ENCODE measurements at regions not wholly inside any gene's neighbourhood (a gene's known extent, or its start where the extent isn't known, plus 50 kb on each side); places are given as distances from the start of the nearest gene placed in this dataset.

DNA sequence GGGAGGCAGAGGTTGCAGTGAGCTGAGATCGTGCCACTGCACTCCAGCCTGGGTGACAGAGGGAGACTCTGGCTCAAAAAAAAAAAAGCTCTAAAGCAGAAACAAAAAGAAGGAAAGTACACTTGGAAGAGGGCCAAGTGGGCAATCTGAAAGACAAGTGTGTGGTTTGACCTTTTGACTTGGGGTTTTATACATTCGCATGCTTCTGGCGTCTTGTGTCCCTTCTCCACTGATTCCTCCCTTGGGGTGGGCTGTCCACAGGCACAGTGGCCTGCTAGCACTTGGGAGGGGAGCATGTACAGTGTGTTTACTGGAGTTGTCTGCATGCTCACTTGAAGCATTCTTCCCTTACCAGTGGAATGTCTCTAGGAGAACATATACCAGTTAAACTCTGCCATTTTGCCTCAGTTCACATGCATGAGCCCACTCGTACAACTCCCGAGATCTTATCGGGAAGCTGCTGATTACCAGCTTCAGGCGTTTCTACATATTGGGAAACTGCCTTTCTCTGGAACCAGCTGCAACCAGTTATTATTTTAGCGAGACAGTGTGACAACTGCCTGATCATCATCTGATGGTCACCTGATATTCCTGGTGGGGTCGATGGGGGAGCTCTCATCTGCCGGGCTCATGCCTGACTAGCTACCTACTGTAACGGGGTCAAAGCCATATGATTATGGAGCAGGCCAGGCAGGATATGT is 113.5 kb upstream of the ZNF678 start:
- DNase-seq: no peak

DNA sequence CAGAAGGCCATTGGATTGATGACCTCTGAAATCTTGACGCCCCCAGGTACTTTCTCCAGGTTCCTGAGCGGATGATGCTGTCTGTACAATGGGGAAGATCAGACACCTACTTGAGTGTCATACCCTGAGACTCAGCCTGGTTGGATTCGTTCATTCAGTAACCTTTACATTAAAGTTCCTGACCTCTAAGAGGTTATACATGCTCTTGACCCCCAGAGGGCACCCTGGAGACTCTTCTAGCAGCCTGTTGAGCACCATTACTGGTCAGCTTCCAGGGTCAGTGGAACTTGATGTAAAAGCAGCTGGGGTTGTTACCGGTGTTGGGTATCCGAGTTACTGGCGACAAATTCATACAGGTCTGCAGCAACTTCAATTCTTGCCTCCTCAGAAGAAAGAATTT is 114.3 kb upstream of the ZNF678 start:
- peak; percentile 17 to 37 for DNase-seq

GRCh38 chr1:227447531-227447990 is 115.8 kb upstream of the ZNF678 start:
- no peak for DNase-seq

- DNase-seq: no peak
These were observed 117.6 kb upstream of the ZNF678 start for GRCh38 chr1:227445746-227446145.

DNA sequence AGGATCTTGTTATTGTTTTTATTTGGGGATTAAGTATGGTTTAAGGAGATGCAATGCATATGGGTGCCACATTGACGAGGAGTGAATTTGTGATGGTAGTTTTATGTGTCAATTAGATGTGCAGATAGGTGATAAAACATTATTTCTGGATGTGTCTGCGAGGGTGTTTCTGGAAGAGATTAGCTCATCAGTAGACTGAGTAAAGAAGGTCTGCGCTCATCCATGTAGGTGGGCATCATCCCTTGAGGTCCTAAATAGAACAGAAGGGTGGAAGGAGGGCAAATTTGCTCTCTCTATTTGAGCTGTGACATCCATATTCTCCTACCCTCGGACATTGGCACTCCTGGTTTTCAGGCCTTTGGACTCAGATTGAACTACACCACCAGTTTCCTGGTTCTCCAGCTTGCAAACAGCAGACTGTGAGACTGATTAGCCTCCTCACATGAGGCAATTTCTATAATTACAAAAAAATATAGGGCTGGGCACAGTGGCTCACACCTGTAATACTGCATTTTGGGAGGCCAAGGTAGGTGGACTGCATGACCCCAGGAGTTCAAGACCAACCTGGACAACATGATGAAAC is 118.2 kb upstream of the ZNF678 start:
- no peak for DNase-seq

DNA sequence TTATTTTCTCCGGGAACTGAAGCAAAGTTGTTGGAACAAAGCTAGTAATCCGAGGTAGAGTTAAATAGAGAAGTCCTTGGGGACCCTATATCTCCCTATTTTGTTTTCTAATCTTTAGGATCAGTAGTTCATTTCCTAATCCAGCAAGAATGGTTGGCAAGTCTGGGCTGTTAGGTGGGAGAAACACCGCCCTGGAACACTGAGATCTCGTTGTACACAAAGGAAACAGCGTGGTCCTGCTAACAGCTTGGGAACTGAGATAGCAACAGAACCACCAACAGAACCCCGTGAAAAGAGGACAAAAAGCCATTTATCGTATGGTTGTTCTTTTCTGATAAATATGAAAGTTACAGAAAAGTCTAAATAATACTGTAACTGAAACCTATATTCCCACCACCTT is 121.9 kb upstream of the CDC42BPA start:
- DNase-seq: no peak

GRCh38 chr1:227437495-227438008 is 119.3 kb upstream of the CDC42BPA start:
- no peak for DNase-seq

DNA sequence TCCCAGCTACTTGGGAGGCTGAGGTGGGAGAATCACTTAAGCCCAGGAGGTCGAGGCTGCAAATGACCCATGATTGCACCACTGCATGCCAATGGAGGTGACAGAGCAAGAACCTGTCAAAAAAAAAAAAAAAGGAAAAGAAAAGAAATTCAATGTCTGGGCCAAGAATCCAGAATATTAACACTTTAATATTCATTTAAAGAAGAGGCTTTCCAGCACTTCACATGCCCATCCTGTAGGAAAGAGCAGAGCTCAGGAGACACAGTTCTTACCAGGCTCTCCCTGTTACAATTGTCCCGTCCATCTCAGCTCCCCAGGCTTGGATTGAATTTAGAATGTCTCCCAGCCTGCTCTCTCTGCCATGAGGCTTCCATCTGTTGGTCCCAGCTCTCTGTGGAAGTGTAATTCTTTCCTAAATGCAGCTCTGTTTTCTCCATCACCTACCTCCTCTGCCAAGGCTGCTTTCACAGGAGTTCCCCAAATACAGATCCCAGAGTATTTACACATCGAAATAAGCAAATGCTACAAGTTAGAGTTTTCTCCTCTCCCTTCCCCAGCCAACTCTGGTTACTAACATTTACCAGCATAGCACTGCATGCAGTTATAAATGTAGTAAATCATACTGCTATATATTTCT is 116.6 kb upstream of the CDC42BPA start:
- DNase-seq: no peak

- DNase-seq: no peak
These were observed 115.5 kb upstream of the CDC42BPA start for GRCh38 chr1:227433663-227434341.

GRCh38 chr1:227432981-227433380 is 114.7 kb upstream of the CDC42BPA start:
- DNase-seq: no peak

GRCh38 chr1:227432181-227432535 is 113.9 kb upstream of the CDC42BPA start:
- DNase-seq: no peak

DNA sequence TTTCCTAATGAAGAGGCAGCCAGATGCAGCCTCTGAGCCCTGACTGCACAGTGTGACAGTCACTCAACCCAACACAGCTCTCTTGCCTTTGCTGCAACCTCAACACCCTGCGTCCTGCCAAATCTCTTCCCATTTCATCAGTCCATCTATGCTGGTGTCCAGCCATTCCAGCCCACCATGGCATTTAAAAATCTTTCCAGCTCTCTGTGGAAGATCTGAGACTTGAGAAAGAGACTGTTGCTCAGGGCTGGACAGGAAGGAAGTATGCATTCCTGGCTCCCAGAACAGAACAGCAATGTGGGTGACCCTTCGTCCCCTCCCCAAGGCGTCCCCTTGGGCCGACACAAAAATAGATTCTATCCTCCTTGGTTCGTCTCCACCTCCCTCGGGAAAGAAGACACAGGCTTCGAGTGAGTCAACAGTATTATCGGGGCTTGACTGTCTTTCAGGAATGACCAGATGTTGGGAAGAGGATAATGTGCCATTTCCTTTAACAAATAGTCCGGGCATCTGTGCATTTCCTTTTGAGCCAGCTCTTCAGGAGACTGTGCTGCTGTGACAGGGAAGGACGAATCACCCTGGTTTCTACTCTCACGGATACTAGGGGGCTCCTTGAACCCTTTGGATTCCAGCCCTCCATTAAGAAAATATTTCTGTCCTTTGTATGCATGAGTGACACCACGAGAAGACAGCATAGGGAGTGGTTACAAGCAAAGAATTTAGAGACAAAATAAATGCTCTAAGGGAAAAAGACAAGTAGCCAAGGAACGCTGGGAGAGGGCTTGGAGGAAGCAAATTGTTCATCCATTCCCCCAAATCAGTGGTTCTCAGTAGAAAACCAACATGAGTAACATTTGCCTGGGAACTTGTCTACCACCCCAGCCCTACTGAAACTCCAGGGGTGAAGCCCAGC is 111.4 kb upstream of the CDC42BPA start:
- no peak for DNase-seq

- no peak for DNase-seq
These were observed 110.5 kb upstream of the CDC42BPA start for GRCh38 chr1:227428803-227429202.

- DNase-seq: no peak
These were observed 109.1 kb upstream of the CDC42BPA start for GRCh38 chr1:227427411-227427810.

DNA sequence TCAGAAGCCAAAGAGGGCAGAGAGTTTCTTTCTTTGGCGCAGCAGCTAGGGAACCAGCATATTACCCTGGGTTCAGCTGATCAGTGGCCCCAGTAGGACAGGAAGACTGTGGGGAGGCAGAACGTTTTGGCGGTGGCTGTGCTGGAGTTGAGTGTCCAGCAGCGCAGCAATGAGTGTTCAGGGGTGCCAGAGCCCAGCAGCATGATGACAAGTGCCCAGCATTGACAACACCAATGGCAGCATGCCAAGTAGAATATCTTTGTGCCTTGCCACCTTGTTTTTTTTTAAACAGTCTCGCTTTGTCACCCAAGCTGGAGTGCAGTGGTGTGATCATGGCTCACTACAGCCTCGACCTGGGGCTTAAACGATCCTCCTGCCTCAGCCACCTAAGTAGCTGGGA is 106.7 kb upstream of the CDC42BPA start:
- DNase-seq: no peak

DNA sequence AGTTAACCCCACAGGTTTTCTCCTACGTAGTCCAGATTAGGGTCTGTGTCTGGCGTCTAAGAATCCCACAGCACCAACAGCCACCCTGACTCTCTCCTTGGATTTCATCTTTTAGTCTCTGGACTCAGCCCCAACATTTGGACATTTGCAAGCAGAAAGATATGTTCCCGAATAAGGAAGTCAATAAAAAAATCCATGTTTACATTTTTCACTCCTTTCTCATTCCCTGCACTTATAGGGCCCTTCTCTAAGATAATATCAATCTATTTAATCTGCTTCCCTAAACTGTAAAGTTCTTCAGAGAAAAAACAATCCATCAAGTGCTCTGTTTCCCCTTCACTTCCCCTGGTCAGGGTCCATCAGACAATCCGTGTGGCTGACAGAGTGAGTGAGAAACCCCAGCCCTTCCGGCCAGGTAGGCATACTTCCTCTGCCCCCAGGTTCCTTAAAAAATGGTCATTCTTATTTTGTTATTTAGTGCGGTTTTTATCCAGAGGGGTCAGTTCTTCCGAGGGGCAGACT is 105.9 kb upstream of the CDC42BPA start:
- DNase-seq: no peak

DNA sequence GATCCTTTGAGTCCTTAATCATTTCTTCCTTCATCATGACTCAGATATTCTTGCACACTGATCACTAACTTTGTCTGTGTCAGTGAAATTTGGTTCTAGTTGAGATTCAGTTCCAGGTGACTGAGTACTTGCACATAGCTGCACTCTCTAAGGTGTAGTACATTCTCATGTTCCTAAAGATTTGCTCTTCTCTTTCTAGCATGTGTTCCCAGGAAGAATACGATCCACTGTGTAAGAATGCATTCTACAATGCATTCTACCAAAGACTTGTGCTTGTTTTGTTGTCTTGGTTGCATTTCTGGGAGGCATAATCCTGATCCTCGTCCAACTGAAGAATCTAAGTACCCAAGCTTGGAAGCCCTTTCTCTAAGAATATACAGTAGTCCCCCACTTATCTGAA is 104.3 kb upstream of the CDC42BPA start:
- DNase-seq: no peak

DNA sequence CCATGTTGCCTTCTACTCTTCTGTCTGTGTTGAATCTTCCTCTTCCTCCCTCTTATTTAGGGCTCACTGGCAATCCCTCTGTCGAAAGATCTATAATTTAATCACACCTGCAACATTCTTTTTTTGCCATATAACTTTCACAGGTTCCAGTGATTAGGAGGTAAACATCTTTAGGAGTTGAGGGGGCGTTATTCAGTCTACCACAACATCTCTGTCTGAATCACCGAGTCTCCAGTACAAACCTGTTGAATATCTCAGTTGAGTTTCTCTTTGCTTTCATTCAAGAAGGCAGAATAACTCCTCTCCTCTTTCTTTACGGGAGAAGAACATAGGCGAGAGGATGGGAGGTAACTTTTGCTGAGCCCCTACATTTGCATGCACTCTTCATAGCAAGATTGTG is 101.9 kb upstream of the CDC42BPA start:
- DNase-seq: no peak

DNA sequence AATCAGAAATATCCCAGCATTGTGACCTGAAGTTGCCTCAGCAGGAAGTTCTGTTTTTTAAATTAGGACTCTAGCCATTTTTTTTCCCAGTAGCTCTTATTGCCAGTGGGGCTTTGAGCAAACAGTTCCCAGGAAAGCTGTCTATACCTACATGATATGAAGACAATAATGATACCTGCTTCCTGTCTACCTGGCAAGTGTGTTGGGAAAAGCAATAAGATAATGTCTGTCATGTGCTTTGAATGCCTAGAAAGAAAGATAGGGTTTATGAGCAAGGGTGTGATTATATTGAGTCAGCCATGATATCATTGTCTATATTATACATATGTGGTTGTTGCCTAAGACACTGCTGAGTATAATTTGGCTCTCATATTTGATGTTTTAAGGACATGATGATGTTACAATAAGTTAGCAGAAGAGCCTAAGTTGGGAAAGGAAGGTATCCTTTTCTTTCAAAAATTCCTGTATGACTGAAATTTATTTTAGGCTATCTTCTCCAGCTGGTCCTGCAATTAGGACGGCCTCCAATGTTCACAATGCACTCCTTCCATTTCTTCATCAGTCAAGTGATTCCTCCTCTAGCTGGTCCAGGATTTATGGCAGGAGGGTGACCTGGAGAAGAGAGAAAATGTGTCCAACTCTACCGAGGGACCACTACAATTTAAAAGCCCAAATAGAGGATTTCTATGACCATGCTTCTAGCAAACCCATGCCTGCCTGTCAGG is 99.6 kb upstream of the CDC42BPA start:
- DNase-seq: no peak

DNA sequence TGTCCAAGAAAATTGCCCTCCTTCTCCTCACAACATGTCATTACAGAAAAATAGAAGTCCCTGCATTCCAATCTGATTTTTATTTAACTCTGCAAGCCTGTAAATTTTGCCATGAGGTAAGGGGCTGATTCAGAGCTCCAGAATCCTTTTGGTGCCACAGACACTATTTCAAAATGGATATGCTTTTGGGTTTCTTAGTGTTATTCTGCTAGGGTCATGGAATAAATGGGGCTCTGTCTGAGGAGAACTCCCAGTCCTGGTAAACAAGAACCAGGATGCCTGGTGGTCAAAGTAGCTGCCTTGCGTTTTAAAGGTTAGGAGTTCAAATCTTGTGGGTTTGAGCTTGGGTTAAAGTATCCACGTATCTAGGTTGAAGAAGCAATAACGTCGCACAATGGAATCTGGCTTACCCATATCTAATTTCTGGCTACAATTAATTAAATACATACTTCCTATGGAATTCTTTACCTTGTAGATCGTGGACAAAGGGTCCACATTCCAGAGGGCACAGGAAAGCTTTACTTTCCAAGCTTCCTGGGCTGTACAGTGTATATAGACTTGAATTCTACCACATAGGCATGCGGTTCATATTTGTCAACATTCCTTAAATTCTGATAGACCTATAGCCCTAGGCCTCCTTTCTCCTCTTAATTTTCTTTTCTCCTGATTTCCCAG is 98.0 kb upstream of the CDC42BPA start:
- no peak for DNase-seq

All from stimulated activated CD4-positive, alpha-beta T cell treated with anti-CD3 and anti-CD28 coated beads, Interleukin-2, amount 100 ng/mL, for 48 hours (primary cell).